ENCODE measurements at regions not wholly inside any gene's neighbourhood (a gene's known extent, or its start where the extent isn't known, plus 50 kb on each side); places are given as distances from the start of the nearest gene placed in this dataset.

GRCh38 chr18:73318739-73319479 lies 451.1 kb upstream of the NETO1 start:
- no peaks in the 10 kb centered on the region for H3K4me1 Mint-ChIP-seq (ENCODE audit: low read depth)
- H3K27me3 Mint-ChIP-seq (ENCODE audit: low read depth), result peaks cover 22% of the 10 kb centered on the region
- no peaks in the 10 kb centered on the region for H3K36me3 Mint-ChIP-seq (ENCODE audit: low read depth)
- DNase-seq (ENCODE audit: low spot score), result no peak
- no peak overlapping the region for H3K27ac Mint-ChIP-seq (ENCODE audit: unreplicated experiment)
- TF ChIP-seq CTCF (IDR thresholded peaks at IDR 0.05), result no peak
- H3K4me3 Mint-ChIP-seq (ENCODE audit: unreplicated experiment), result no peak overlapping the region
- H3K9me3 Mint-ChIP-seq (ENCODE audit: low read depth), result no peaks in the 10 kb centered on the region

GRCh38 chr18:73316513-73316912 lies 448.7 kb upstream of the NETO1 start:
- no peak for TF ChIP-seq CTCF (IDR thresholded peaks at IDR 0.05)
- peaks cover 23% of the 10 kb centered on the region for H3K27me3 Mint-ChIP-seq (ENCODE audit: low read depth)
- no peaks in the 10 kb centered on the region for H3K36me3 Mint-ChIP-seq (ENCODE audit: low read depth)
- no peak overlapping the region for H3K27ac Mint-ChIP-seq (ENCODE audit: unreplicated experiment)
- no peak for DNase-seq (ENCODE audit: low spot score)
- no peaks in the 10 kb centered on the region for H3K9me3 Mint-ChIP-seq (ENCODE audit: low read depth)
- H3K4me1 Mint-ChIP-seq (ENCODE audit: low read depth), result no peaks in the 10 kb centered on the region
- H3K4me3 Mint-ChIP-seq (ENCODE audit: unreplicated experiment), result no peak overlapping the region

GRCh38 chr18:73315381-73315780 lies 447.6 kb upstream of the NETO1 start:
- H3K27me3 Mint-ChIP-seq (ENCODE audit: low read depth), result peaks cover 23% of the 10 kb centered on the region

GRCh38 chr18:73313476-73313875 lies 445.7 kb upstream of the NETO1 start:
- no peak for DNase-seq (ENCODE audit: low spot score)
- peaks cover 13% of the 10 kb centered on the region for H3K27me3 Mint-ChIP-seq (ENCODE audit: low read depth)
- H3K9me3 Mint-ChIP-seq (ENCODE audit: low read depth), result no peaks in the 10 kb centered on the region
- H3K4me3 Mint-ChIP-seq (ENCODE audit: unreplicated experiment), result no peak overlapping the region
- no peak for TF ChIP-seq CTCF (IDR thresholded peaks at IDR 0.05)
- no peaks in the 10 kb centered on the region for H3K36me3 Mint-ChIP-seq (ENCODE audit: low read depth)
- H3K27ac Mint-ChIP-seq (ENCODE audit: unreplicated experiment), result no peak overlapping the region
- no peaks in the 10 kb centered on the region for H3K4me1 Mint-ChIP-seq (ENCODE audit: low read depth)

More at GRCh38 chr18:73315381-73315780, 447.6 kb upstream of the NETO1 start:
- Mint-ChIP-seq H3K4me3 (ENCODE audit: unreplicated experiment) (no peak overlapping the region), H3K4me1 (ENCODE audit: low read depth) (no peaks in the 10 kb centered on the region), H3K9me3 (ENCODE audit: low read depth) (no peaks in the 10 kb centered on the region), H3K36me3 (ENCODE audit: low read depth) (no peaks in the 10 kb centered on the region), H3K27ac (ENCODE audit: unreplicated experiment) (no peak overlapping the region)
- no peak for TF ChIP-seq CTCF (IDR thresholded peaks at IDR 0.05)
- DNase-seq (ENCODE audit: low spot score), result no peak

GRCh38 chr18:73296686-73297085 lies 428.9 kb upstream of the NETO1 start:
- no peak overlapping the region for H3K27ac Mint-ChIP-seq (ENCODE audit: unreplicated experiment)
- H3K27me3 Mint-ChIP-seq (ENCODE audit: low read depth), result peaks cover 15% of the 10 kb centered on the region
- no peaks in the 10 kb centered on the region for H3K4me1 Mint-ChIP-seq (ENCODE audit: low read depth)
- no peaks in the 10 kb centered on the region for H3K36me3 Mint-ChIP-seq (ENCODE audit: low read depth)
- H3K9me3 Mint-ChIP-seq (ENCODE audit: low read depth), result no peaks in the 10 kb centered on the region
- H3K4me3 Mint-ChIP-seq (ENCODE audit: unreplicated experiment), result no peak overlapping the region
- TF ChIP-seq CTCF (IDR thresholded peaks at IDR 0.05), result no peak
- DNase-seq (ENCODE audit: low spot score), result no peak
